Fibroblast of pulmonary artery (primary cell): ENCODE measurements at regions not wholly inside any gene's neighbourhood (a gene's known extent, or its start where the extent isn't known, plus 50 kb on each side); places are given as distances from the start of the nearest gene placed in this dataset.

Experiments used
- DNase-seq: peaks from one replicate; pipeline ENCODE4 v3.0.0-alpha.2; 2010; ENCODE audit warnings: low read depth
- H3K4me3 ChIP-seq: replicated peaks from 2 replicates; pipeline ENCODE4 v1.5.1; 2011; ENCODE audit warnings: low read depth, mild to moderate bottlenecking, control low read depth, low read length, moderate library complexity
- CTCF ChIP-seq: IDR thresholded peaks from 2 replicates; pipeline ENCODE4 v1.5.1; 2011; ENCODE audit warnings: mild to moderate bottlenecking, control low read depth, low read length, inconsistent platforms; ENCODE audit errors: missing control alignments

GRCh38 chr13:107241381-107241780 lies 673.4 kb upstream of the ARGLU1 start:
- no peak overlapping the region for H3K4me3 ChIP-seq
- no peak for TF ChIP-seq CTCF
- no peak for DNase-seq

GRCh38 chr13:107239213-107239612 lies 671.3 kb upstream of the ARGLU1 start:
- no peak for TF ChIP-seq CTCF
- H3K4me3 ChIP-seq, result no peak overlapping the region
- no peak for DNase-seq

- no peak overlapping the region for H3K4me3 ChIP-seq
- TF ChIP-seq CTCF, result no peak
- no peak for DNase-seq
Observed at GRCh38 chr13:107238262-107238981, 670.5 kb upstream of the ARGLU1 start.

GRCh38 chr13:107234319-107235073 lies 666.6 kb upstream of the ARGLU1 start:
- no peak for DNase-seq
- no peak for TF ChIP-seq CTCF
- H3K4me3 ChIP-seq, result no peak overlapping the region

GRCh38 chr13:107233541-107233940 lies 665.6 kb upstream of the ARGLU1 start:
- no peak for DNase-seq
- no peak for TF ChIP-seq CTCF
- no peak overlapping the region for H3K4me3 ChIP-seq

- H3K4me3 ChIP-seq, result no peak overlapping the region
- no peak for TF ChIP-seq CTCF
- no peak for DNase-seq
Observed at GRCh38 chr13:107231944-107232343, 664.0 kb upstream of the ARGLU1 start.
